GM18511 (cell line): ENCODE measurements at regions not wholly inside any gene's neighbourhood (a gene's known extent, or its start where the extent isn't known, plus 50 kb on each side); places are given as distances from the start of the nearest gene placed in this dataset.

Source experiments
- ATAC-seq: cut with Tn5 transposase; IDR thresholded peaks from one replicate; pipeline ENCODE4 v1.9.1; 2021; ENCODE audit warnings: mild to moderate bottlenecking, moderate library complexity; ENCODE audit not compliant: unreplicated experiment

DNA sequence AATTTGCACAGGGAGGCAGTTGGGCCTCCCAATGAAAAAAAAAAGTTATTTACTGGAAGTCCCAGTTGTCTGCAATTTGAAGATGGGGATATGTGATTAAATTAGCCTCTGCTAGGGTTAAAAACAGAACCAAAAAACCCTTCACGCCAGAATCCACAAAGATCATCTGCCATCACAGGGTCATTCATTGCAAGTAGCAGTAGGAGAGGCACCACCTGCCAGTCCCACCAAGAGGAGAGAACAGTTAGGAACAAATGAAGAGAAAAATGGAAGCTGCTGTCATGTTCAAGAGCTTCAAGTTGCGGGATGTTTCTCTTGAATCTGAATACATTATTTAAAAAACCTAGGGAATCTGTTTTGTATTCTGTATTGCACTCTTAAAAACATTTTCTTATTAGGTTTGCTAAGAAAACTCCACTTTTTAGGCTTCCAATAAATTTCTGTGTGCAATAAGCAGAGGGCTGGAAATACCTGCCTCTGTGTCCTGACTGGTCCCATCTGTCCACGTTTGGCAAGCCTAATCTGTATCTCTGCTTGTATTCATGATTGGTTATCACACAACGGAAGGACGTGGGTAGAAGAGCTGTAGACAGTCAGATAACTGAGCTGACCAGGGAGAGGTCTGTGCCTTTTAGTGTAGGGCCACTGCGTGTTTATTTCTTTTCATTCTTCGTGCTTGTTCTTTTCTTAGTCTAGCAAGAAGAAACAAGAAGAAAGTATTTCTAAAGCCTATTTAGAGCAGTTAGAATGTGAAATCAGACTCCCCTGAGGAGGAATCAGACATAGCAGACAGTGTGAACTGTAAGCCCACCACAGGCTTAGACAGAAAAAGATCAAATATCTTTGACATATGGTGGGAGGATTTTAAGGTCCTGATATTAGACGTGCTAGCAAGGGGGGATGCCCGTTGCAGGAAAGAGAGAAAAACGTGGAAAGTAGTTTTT is 630.6 kb upstream of the SEMA6A start:
- ATAC-seq: no peak

DNA sequence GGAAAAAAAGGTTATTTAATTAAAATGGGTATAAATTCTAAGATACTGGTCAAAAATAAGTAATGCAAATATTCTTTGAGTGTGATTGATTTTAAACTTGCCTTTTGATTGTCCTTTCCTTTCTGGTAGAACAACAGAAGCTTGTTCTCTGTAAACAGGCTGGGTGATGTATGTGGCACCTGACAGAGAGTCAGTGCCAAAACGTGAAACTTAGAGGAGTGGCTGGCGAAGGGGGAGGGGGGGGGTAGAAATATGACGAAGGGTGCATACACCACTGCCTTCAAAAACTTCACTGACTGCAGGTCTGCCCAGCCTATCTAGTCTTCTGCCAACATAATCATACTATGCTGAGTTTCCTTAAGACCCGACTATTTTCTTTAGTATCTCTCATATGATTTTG is 629.8 kb upstream of the SEMA6A start:
- ATAC-seq: no peak

DNA sequence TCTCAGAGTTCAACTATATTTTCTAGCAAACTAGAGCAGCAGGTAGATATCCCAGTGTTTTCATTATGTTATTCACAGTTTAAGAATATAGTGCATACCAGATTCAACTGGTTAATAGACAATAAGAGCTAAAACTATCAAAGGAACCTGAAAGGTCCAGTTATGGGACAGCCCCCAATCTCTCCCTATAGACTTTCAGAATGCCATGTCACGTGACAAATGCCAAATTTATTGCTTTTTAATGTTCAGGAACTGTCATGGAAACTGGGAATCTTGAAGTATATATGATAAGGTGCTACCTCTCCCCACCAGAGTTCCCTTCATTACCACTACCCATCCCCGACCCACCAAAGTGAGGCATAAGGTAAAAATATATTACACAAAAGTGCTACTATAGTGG is 629.0 kb upstream of the SEMA6A start:
- no peak for ATAC-seq

DNA sequence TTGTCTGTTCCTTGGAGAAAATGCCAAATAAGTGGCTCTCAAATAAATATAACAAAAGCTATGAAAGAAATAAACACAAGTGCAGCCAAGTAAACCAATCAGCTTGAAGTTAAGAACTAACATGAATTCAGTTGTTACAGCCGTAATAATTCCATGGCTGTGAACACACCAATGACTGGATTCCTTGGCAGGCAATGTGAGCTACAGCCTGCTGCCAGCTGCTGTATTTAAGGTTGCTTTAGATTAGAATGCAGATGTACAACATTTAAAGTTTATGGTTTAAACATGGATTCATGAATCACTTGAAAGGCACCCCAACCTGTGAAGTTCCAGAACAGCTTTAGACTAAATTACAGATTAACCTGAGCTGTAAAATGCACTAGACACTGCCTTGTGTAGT is 626.4 kb upstream of the SEMA6A start:
- no peak for ATAC-seq

DNA sequence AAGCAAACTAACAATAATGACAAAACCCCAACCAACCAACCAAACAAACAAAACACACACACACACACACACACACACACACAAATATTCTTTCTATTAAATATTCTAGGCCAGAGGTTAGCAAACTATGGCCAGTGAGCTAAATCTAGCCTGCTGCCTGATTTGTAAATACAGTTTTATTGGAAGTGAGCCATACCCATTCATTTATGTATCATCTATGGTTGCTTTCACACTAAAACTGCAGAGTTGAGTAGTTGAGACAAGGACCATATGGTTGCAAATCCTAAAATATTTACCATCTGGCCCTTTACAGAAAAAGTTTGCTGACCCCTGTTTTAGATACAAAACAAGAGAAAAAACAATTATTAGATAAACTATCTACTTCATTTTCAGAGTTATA is 620.5 kb upstream of the SEMA6A start:
- ATAC-seq: no peak

DNA sequence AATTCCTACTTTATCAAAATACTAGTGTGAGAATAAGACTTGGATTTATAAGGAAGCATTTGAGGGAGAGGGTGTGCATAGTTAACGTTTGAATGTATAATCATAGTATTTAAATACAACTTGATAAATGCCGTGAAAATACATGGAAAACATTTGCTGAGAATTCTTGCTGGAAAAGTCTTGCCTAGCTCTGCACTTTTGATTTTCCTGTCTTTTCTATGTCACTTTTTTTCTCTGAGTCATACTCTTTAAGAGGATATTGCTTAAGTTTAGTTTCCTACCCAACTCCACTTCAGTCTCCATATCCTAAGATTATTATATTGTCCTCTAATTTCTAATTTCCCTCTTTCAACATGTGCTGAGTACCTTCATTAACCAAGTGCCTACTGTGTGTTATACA is 616.6 kb upstream of the SEMA6A start:
- no peak for ATAC-seq

DNA sequence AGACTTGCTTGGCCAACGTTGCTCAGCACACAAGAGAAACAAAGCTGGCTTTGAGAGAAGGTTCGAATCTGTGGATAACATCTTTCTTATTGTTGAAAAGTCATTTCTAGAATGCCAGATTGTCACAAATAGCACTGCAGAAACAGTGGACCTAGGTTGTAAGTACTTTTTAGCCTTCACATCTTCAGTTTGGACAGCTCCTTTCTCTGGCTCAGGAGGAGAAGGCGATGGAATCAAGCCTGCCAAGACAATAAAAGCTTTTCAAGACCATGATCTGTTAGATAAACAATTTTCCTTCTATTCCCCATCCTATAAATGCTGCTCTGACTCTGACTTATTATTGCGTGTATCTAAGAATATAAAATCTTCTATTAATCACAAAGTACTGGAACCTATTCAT is 615.2 kb upstream of the SEMA6A start:
- ATAC-seq: no peak

DNA sequence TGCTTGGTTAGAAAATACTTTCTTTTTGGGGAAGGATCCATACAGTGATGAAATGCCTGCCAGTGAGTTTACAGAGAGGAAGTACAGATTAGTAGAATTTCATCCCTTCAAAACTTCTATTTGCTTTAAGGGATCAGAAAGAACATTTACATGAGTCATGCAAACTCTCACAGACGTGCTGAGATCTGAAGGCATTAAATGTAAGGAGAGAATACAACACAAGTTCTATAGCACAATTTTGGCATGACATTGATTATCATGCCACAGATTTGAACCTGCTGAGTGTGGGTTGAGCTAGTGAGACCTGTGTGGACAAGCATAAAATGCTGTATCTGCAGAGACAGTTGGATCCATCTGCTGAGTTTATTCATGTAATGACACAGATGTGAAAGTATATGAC is 613.6 kb upstream of the SEMA6A start:
- no peak for ATAC-seq

DNA sequence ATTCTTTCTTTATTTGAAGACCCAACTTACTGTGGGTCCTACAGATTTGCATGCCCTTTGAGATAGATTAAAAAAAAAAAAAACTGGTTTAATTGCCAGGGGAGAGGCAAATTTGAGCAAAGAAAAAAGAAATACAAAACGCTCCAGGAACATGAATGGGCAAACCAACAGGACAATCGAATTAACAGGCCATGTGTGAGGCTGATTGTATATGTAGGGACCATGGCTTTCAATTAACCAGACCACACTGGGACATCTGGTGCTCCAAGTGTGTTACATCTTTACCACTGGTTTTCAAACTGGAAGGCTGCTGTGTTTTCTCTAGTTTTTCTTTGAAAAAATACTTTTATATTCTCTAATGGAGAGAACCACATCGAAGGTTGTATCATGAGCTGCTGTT is 612.1 kb upstream of the SEMA6A start:
- ATAC-seq: no peak

DNA sequence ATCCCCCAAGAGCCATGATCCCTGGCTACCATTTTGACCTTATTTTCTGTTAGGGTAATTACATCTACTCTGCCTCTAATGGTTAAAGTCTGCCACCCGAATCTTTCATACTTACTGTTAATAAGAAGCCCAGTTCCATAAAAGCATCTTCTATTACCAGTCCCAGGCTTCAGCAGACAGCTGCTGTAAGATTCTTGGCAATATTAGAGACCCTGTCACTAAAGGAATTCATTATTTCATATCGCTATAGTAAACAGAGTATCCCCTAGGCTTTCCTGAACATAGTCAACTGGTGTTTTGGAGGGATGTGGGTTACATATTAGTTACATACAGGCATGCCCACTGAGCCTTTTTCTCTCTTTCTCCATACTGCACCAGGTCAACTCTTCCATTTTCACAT is 608.7 kb upstream of the SEMA6A start:
- ATAC-seq: no peak

DNA sequence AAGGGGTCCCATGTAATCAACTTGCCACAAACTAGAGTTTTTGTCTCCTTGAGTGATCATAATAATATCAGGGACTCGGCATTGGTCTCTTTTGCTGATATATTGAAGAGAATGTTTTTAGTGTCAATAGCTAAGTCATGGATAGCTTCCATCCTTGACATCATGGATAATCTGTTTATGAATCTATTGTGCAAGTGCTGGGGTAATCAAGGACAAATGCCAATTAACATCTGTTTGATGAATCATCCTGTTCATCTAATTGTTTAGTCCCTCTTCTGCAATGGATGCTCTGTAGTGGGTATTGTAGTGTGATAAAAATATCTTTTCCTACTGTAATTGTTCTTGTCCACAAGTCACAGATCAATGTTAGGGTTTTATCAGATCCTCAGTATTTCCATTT is 607.5 kb upstream of the SEMA6A start:
- ATAC-seq: no peak

DNA sequence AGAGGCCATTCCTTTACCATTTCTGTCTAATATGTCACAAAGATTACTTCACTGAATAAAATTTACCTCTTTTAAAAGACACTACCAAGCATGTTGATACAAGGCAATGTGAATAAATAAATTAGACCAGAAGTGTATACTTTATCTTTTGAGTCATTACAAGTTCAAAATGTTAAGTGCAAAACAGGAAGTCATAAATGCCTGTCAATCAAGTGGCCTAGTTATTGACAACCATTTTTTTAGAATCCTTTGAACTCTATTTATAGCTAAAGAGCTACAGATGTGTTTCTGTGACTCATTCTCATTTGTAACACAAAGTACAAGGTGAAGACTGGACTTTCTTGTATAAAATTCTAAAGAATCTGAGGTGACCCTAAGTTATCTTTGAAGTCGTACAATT is 602.7 kb upstream of the SEMA6A start:
- no peak for ATAC-seq

DNA sequence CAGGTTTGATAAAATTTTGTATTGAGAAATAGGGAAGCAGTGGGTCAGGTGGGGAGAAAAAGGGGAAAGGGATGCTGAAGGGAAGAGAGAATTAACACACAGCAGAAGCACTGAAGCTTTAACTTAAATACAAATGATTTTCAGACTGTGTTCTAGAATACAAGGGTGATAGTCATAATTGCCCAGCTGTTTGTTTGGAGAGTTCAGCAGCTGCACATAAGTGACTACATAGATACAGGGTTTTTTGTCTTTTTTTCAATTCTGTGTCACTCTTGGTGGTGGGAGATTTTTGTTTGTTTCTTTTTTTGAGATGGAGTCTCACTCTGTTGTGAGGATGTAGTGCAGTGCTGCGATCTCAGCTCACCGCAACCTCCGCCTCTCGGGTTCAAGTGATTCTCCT is 590.4 kb upstream of the SEMA6A start:
- ATAC-seq: no peak

DNA sequence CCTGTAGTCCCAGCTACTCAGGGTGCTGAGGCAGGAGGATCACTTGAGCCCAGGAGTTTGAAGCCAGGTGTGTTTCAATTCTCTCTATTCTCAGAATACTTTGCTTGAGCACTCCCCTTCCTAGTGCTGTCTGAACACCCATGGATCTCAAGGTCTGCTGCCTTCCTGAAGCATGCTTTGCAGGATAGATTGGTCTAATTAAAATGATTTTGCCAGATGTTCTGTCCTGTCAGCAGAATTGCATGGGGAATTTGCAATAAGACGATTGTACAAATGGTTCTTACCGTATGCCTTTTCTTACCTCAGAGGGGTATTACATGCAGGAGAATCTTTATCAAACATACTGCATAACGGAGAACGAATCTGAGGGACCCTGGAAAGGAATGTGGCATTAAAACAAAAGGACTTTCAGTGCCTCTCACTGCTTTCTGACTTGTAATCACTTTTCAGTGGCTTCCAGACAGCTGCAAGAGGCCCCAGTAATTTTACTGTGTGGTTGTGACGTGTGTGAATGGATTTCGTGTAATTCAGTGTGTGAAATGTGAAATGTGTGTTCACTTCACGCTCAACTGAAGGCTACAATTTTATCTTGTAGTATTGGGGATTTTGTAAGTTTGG is 587.2 kb upstream of the SEMA6A start:
- no peak for ATAC-seq

DNA sequence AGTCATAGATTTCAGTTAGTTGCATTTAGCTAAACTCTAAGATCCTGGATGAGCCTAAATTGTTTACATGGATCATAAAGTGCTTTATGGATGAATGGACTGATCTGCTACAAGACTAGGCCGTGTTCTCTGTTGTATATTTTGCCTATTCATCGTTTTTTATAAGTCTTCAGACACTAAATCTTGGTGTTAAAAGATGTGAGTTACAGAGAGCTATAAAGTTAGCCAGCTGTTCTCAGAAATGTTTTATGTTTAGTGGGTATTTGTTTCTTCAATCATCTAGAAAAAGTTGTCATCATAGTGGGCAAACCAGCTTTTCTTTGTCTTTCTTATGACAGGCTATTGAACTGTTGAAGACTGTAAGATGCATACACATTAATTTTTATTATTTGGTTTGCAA is 585.8 kb upstream of the SEMA6A start:
- no peak for ATAC-seq

DNA sequence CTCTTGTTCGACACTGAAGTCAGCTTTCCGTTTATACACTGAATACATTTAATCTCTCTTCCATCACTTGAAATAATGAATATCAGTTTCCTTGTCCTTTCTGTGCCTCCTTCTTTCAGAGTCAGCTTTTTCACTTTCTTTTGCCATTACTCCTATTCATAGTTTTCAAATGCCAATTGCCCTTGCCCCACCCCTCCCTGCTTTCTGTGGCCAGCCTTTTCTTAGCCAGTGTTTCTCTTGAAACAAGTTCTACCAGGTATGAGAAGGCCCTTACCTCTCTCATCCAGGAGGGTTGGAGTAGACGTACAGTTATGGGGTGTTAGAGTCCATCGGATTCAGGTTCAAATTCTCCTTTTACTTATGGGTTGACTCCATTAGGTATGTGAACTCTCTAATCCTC is 574.7 kb upstream of the SEMA6A start:
- ATAC-seq: no peak

DNA sequence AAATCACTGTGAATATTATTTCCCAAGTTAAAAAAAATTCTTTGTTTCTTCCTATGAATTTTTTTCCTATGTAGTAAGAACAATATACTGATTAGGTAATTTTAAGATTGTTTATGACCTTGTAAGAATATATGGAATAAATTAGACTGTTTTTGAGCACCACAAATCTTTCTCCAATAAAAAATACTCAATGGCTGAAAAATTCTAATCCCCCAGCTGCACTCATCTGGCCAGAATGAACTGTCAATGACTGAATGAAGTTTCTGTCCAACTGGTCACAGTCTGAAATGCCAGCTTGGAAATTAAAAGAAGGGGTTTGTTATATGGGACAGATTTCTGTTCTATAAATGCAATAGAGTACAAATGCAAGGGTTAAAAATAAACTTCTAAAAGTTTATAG is 569.5 kb upstream of the SEMA6A start:
- no peak for ATAC-seq

DNA sequence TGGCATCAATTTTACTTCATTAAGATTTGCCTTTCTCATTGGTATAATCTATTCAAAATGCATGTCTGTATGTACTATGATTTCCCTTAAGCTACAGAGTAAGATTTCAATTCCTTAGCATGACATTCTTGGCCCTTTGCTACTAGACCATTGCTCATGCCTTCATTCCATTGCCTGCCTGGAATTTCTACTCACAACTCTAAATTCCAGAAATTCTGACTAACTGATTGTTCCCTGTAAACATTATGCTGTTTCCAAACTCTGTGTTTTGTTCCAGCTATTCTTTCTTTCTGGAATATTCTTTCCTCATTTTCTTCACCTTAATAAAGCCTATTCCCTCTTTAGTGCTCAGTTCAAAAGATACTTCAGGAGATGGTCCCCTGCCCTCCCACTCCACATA is 568.8 kb upstream of the SEMA6A start:
- no peak for ATAC-seq

DNA sequence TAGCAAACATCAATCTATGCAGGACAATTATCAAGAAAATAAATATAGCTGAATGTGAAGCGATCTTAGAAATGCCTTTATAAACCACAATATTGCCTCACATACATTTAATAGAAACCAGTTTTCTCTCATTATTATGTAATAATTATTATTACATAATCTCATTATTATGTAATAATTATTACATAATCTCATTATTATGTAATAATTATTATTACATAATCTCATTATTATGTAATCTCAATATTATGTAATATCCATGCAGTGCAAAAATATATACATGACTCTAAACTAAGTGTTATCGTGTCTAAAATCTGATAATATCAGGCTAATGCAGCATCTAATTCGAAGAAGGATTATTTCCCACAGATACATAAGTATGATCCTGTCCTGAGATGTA is 563.9 kb upstream of the SEMA6A start:
- no peak for ATAC-seq

DNA sequence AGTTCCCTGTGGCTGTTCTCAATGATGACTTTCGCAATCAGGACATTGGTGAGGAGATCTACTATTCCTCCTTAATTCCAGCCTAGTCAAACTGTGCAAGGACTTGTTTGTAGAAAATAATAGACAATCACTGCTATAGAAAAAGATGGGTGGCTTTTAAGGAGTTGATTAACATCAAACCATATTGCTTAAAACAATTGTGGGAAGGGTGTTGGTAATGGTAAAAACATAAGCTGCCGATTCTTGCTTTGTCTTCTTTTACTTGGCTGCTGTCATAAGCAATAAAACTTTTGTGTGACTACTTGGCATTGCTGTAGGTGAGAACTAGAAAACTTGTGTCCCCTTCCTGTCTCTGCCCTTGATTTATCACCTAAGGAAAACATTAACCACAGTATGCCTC is 561.2 kb upstream of the SEMA6A start:
- ATAC-seq: no peak

DNA sequence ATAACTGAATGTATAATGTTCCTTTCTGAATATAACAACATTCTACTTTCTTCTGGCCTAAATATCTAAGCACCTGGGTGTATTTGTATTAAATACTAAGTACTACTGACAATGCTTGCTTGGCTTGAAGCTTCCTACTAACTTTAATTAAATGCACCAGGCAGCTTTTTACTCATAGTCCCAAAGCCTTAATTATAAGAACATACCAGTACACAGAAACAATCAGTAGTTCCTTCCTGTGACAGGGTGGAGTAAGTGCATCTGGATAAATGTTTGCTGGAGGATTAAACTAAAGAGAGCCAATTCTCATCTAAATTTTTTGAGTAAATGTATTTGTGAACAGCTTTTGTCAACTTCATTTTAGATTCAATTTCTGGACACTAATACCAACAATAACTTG is 558.6 kb upstream of the SEMA6A start:
- ATAC-seq: no peak

DNA sequence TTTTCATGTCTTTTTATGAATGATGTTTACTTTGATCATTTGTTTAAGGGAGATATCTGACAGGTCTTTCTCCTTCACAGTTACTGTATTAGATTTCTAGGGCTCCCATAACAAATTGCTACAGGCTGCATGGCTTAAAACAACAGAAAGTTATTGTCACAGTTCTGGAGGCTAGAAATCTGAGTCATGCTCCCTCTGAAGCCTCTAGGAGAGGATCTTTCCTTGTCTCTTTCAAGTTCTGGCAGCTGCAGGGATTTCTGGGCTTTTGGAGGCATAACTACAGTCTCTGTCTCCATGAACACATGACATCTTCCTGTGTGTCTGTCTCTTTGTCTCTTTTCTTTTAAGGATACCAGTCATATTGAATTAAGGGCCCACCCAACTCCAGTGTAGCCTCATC is 557.3 kb upstream of the SEMA6A start:
- ATAC-seq: no peak
